ENCODE measurements at regions not wholly inside any gene's neighbourhood (a gene's known extent, or its start where the extent isn't known, plus 50 kb on each side); places are given as distances from the start of the nearest gene placed in this dataset.

GRCh38 chr2:65952966-65953761, 481.8 kb upstream of the MEIS1 start:
- no peak overlapping the region for H3K27ac ChIP-seq (ENCODE audit: extremely low read depth, low read depth, low read length)
- TF ChIP-seq KLF7 (tag by site-specific recombination; IDR thresholded peaks at IDR 0.05; ENCODE audit: borderline replicate concordance) (no peak), ZNF391 (tag by site-specific recombination; IDR thresholded peaks at IDR 0.05; ENCODE audit: borderline replicate concordance, low read depth) (no peak), ZNF37A (tag by site-specific recombination; IDR thresholded peaks at IDR 0.05) (no peak), ZNF514 (tag by site-specific recombination; IDR thresholded peaks at IDR 0.05) (no peak), ZSCAN5A (tag by site-specific recombination; IDR thresholded peaks at IDR 0.05) (no peak), ZNF585B (tag by site-specific recombination; IDR thresholded peaks at IDR 0.05) (no peak), GLIS2 (tag by site-specific recombination; IDR thresholded peaks at IDR 0.05) (no peak), ZNF777 (tag by site-specific recombination; IDR thresholded peaks at IDR 0.05; ENCODE audit: borderline replicate concordance) (no peak), HIC1 (tag by site-specific recombination; IDR thresholded peaks at IDR 0.05) (no peak), ZNF202 (tag by site-specific recombination; IDR thresholded peaks at IDR 0.05; ENCODE audit: borderline replicate concordance) (no peak)
- no peaks in the 10 kb centered on the region for H3K9me3 ChIP-seq (ENCODE audit: control insufficient read depth, insufficient read depth, low read depth, low read length)
- H3K4me3 ChIP-seq (ENCODE audit: low read depth, low read length) = no peak overlapping the region
- POLR2A ChIA-PET = no interaction called here
- H3K4me1 ChIP-seq (ENCODE audit: control insufficient read depth, insufficient read depth, low read length) = no peaks in the 10 kb centered on the region
- no peaks in the 10 kb centered on the region for H3K36me3 ChIP-seq (ENCODE audit: control insufficient read depth in 2 of 2, insufficient read depth in 1 of 2, low read length in 2 of 2)
- CTCF ChIA-PET = no interaction called here

- POLR2A ChIA-PET = no interaction called here
- Histone ChIP-seq H3K4me1 (ENCODE audit: control insufficient read depth, insufficient read depth, low read length) (no peaks in the 10 kb centered on the region), H3K4me3 (ENCODE audit: low read depth, low read length) (no peak overlapping the region), H3K9me3 (ENCODE audit: control insufficient read depth, insufficient read depth, low read depth, low read length) (no peaks in the 10 kb centered on the region), H3K27ac (ENCODE audit: extremely low read depth, low read depth, low read length) (no peak overlapping the region), H3K36me3 (ENCODE audit: control insufficient read depth in 2 of 2, insufficient read depth in 1 of 2, low read length in 2 of 2) (no peaks in the 10 kb centered on the region)
- CTCF ChIA-PET = interaction anchor here (1.3 kb wide), 1 partner anchor 106 kb away, joined by 5 read pairs; no protein-coding TSS in a partner anchor
- TF ChIP-seq ZNF366 (tag by site-specific recombination; conservative IDR thresholded peaks at IDR 0.05) (no peak), ZNF555 (tag by site-specific recombination; conservative IDR thresholded peaks at IDR 0.05) (no peak), ZNF214 (tag by site-specific recombination; IDR thresholded peaks at IDR 0.05; ENCODE audit: borderline replicate concordance) (no peak), ZNF549 (tag by site-specific recombination; IDR thresholded peaks at IDR 0.05) (no peak), ZNF580 (tag by site-specific recombination; IDR thresholded peaks at IDR 0.05) (no peak), ZNF133 (tag by site-specific recombination; IDR thresholded peaks at IDR 0.05) (no peak), ZNF280C (tag by site-specific recombination; IDR thresholded peaks at IDR 0.05) (no peak), ZIC2 (tag by site-specific recombination; IDR thresholded peaks at IDR 0.05) (no peak), HOXD13 (CRISPR knock-in tag; IDR thresholded peaks at IDR 0.05; ENCODE audit: borderline replicate concordance) (no peak), FEZF1 (tag by site-specific recombination; IDR thresholded peaks at IDR 0.05) (no peak), ZNF488 (tag by site-specific recombination; IDR thresholded peaks at IDR 0.05) (no peak), ZNF777 (tag by site-specific recombination; IDR thresholded peaks at IDR 0.05; ENCODE audit: borderline replicate concordance) (no peak), ZNF610 (tag by site-specific recombination; IDR thresholded peaks at IDR 0.05; ENCODE audit: borderline replicate concordance) (no peak), ZNF571 (tag by site-specific recombination; IDR thresholded peaks at IDR 0.05) (no peak), ZNF785 (tag by site-specific recombination; IDR thresholded peaks at IDR 0.05) (no peak), ZNF600 (tag by site-specific recombination; IDR thresholded peaks at IDR 0.05) (no peak), ZNF155 (tag by site-specific recombination; IDR thresholded peaks at IDR 0.05) (no peak), ZNF768 (tag by site-specific recombination; IDR thresholded peaks at IDR 0.05) (no peak), ZNF354C (tag by site-specific recombination; IDR thresholded peaks at IDR 0.05; ENCODE audit: borderline replicate concordance, low read depth) (no peak)
Measured at GRCh38 chr2:65944213-65944612, 490.7 kb upstream of the MEIS1 start.
